MM.1S (cell line): ENCODE measurements at regions not wholly inside any gene's neighbourhood (a gene's known extent, or its start where the extent isn't known, plus 50 kb on each side); places are given as distances from the start of the nearest gene placed in this dataset.

ENCODE experiments used
- DNase-seq: peaks from one replicate; pipeline ENCODE4 v3.0.0-alpha.2; 2015
- H2AFZ ChIP-seq: fragments of 300-600 bp; sonication (generic); 2 replicates; pipeline ENCODE4 v1.6.0; 2016; ENCODE audit warnings: antibody characterized with exemption, low read length
- H3F3A ChIP-seq: fragments of 300-600 bp; sonication (generic); 2 replicates; pipeline ENCODE4 v1.6.1; 2016; ENCODE audit warnings: mild to moderate bottlenecking, antibody characterized with exemption, low read length, moderate library complexity, mixed read lengths; ENCODE audit not compliant: insufficient read depth
- H3K27ac ChIP-seq: fragments of 300-600 bp; sonication (generic); 2 replicates; pipeline ENCODE4 v1.5.1; 2016; ENCODE audit warnings: mild to moderate bottlenecking, low read length
- H3K27me3 ChIP-seq: fragments of 300-600 bp; sonication (generic); replicated peaks from 2 replicates; pipeline ENCODE4 v1.6.0; 2016; ENCODE audit warnings: low read length; ENCODE audit not compliant: insufficient read depth
- H3K36me3 ChIP-seq: fragments of 300-600 bp; sonication (generic); replicated peaks from 2 replicates; pipeline ENCODE4 v1.6.1; 2016; ENCODE audit warnings: mild to moderate bottlenecking, low read length, mixed read lengths; ENCODE audit not compliant: insufficient read depth
- H3K4me1 ChIP-seq: fragments of 300-600 bp; sonication (generic); 2 replicates; pipeline ENCODE4 v1.6.1; 2016; ENCODE audit warnings: low read length, mixed read lengths
- H3K4me2 ChIP-seq: fragments of 300-600 bp; sonication (generic); 2 replicates; pipeline ENCODE4 v1.6.0; 2016; ENCODE audit warnings: low read depth, low read length
- H3K4me3 ChIP-seq: fragments of 300-600 bp; sonication (generic); 2 replicates; pipeline ENCODE4 v1.5.1; 2016; ENCODE audit warnings: low read length, mixed read lengths
- H3K79me2 ChIP-seq: fragments of 300-600 bp; sonication (generic); 2 replicates; pipeline ENCODE4 v1.6.1; 2016; ENCODE audit warnings: mixed run types, low read length, mixed read lengths
- H3K9ac ChIP-seq: fragments of 300-600 bp; sonication (generic); 2 replicates; pipeline ENCODE4 v1.6.1; 2016; ENCODE audit warnings: low read length, mixed read lengths
- H3K9me2 ChIP-seq: fragments of 300-600 bp; sonication (generic); replicated peaks from 2 replicates; pipeline ENCODE4 v1.6.1; 2016; ENCODE audit warnings: mild to moderate bottlenecking, low read length, mixed read lengths; ENCODE audit not compliant: insufficient read depth
- H3K9me3 ChIP-seq: fragments of 300-600 bp; sonication (generic); replicated peaks from 2 replicates; pipeline ENCODE4 v1.6.1; 2016; ENCODE audit warnings: mild to moderate bottlenecking, low read length, mixed read lengths; ENCODE audit not compliant: insufficient read depth
- H4K20me1 ChIP-seq: fragments of 300-600 bp; sonication (generic); 2 replicates; pipeline ENCODE4 v1.6.1; 2016; ENCODE audit warnings: mild to moderate bottlenecking, low read length, moderate library complexity, mixed read lengths; ENCODE audit not compliant: insufficient read depth
- EZH2 ChIP-seq: fragments of 300-600 bp; sonication (generic); optimal IDR thresholded peaks from 2 replicates; pipeline ENCODE3; 2017; ENCODE audit warnings: low read depth, mild to moderate bottlenecking, antibody characterized with exemption, low read length, mixed read lengths
- EZH2phosphoT487 ChIP-seq: fragments of 300-600 bp; sonication (generic); IDR thresholded peaks from 2 replicates; pipeline ENCODE4 v1.6.1; 2018; ENCODE audit warnings: antibody characterized with exemption, low read length
- TF ChIP-seq, protein P1 (sequence below): fragments of 300-600 bp; sonication (generic); IDR thresholded peaks from 2 replicates; pipeline ENCODE4 v1.5.1; 2016; ENCODE audit warnings: antibody characterized with exemption, low read length, mixed read lengths

DNA sequence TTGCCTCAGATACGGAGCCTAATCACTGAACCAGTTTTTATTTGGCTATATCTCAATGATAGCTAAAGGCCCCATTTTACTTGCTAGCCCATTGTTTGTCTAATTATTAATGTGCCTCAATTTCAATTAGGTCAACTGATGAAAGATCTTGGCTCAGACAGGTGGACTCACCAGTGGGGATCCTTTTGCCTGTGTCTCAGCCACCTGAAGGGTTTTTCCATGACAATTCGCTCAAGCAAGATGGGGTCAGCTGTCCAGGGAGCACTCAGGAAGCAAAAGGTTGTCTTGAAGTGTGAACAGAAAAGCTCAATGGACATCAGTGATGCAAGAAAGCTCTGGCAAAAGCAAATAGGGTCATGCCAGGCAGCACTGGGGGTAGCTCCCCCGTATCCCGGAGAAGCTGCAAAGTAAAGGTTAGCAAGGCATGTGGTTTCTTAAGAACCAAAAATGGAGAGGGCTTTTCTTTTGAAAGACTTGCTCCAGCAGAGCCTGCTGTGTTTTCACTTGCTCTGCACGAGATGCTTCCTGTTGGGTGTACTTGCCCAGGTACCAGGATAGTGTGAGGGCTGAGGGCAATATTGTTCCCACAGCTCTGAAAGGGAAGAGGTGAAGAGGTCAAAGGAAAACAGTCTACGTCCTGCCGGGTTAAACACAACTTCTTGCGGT is 541.2 kb upstream of the CDH5 start:
- no peaks in the 10 kb centered on the region for H4K20me1 ChIP-seq
- no peak overlapping the region for H3K9ac ChIP-seq
- no peak for DNase-seq
- no peaks in the 10 kb centered on the region for H3K27me3 ChIP-seq
- H3K27ac ChIP-seq = no peak overlapping the region
- TF ChIP-seq EZH2phosphoT487 (no peak), EZH2 (no peak)
- TF ChIP-seq, protein P1, sequence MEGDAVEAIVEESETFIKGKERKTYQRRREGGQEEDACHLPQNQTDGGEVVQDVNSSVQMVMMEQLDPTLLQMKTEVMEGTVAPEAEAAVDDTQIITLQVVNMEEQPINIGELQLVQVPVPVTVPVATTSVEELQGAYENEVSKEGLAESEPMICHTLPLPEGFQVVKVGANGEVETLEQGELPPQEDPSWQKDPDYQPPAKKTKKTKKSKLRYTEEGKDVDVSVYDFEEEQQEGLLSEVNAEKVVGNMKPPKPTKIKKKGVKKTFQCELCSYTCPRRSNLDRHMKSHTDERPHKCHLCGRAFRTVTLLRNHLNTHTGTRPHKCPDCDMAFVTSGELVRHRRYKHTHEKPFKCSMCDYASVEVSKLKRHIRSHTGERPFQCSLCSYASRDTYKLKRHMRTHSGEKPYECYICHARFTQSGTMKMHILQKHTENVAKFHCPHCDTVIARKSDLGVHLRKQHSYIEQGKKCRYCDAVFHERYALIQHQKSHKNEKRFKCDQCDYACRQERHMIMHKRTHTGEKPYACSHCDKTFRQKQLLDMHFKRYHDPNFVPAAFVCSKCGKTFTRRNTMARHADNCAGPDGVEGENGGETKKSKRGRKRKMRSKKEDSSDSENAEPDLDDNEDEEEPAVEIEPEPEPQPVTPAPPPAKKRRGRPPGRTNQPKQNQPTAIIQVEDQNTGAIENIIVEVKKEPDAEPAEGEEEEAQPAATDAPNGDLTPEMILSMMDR = no peak
- no peak overlapping the region for H2AFZ ChIP-seq
- H3K36me3 ChIP-seq = no peaks in the 10 kb centered on the region
- H3F3A ChIP-seq = no peaks in the 10 kb centered on the region
- no peaks in the 10 kb centered on the region for H3K9me2 ChIP-seq
- no peaks in the 10 kb centered on the region for H3K79me2 ChIP-seq
- no peaks in the 10 kb centered on the region for H3K9me3 ChIP-seq
- no peaks in the 10 kb centered on the region for H3K4me1 ChIP-seq
- H3K4me3 ChIP-seq = no peak overlapping the region
- H3K4me2 ChIP-seq = no peak overlapping the region

DNA sequence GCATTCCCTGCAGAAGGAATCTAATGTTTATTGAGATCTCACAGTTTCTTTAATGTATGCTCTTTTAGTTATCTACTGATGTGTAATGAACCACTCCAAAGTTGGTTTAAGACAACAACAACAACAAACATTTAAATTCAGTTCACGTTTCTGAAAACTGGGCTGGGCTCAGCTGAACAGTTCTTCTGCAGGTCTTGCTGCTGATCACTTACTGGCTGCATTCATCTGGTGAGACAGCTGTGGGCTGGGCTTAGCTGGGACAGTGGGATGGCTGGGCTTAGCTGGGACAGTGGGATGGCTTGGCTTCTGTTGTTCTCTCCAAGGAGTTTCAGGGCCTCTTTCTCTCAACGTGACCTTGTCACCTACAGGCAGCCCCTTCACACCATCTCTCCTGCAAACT is 544.3 kb upstream of the CDH5 start:
- H3F3A ChIP-seq = no peaks in the 10 kb centered on the region
- no peaks in the 10 kb centered on the region for H3K9me2 ChIP-seq
- H3K36me3 ChIP-seq = no peaks in the 10 kb centered on the region
- H3K27me3 ChIP-seq = no peaks in the 10 kb centered on the region
- H3K9me3 ChIP-seq = no peaks in the 10 kb centered on the region
- H4K20me1 ChIP-seq = no peaks in the 10 kb centered on the region
- H3K4me2 ChIP-seq = no peak overlapping the region
- peaks cover 5% of the 10 kb centered on the region; the same call in 1 of the 2 replicates for H3K4me1 ChIP-seq
- no peak for DNase-seq
- H3K27ac ChIP-seq = no peak overlapping the region
- H3K9ac ChIP-seq = no peak overlapping the region
- no peaks in the 10 kb centered on the region for H3K79me2 ChIP-seq
- no peak overlapping the region for H2AFZ ChIP-seq
- no peak overlapping the region for H3K4me3 ChIP-seq
- TF ChIP-seq EZH2 (no peak), EZH2phosphoT487 (no peak)
- TF ChIP-seq, protein P1 = no peak

DNA sequence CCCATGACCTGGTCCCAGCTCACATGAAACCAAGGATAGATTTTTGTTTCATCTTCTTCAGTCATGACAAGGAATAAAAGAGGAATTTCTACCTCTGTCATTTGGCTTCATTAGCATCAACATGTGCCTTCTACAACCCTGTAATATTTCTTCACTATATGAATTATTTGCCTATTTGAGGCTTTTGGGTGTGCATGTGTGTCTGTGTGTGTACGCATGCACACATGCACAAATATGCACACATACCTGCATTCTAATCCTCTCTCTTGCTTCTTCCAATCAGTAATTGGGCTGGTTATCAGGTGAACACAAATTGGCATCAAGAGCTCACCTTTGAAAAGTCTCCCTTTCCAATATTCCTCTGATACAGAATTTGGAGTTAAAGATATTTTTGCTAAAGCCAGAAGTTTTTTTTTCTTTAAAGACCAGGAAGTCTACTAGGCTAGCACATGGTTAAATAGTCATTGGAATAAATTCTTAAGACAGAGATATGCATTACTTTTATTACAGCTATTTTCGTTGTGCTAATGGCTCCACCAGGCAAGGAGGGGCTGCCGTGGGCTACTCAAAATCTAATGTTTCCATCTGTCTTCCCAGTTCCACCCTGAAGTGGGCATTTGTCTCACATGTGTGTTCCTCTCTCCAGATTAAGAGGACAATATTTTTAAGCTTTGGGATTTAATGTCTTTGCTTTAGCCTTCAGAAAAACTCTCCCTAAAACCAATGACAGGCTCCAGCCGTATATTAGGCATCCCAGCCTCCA is 547.2 kb upstream of the CDH5 start:
- H3K4me3 ChIP-seq = no peak overlapping the region

More for the DNA sequence above, 547.2 kb upstream of the CDH5 start:
- H3K4me1 ChIP-seq = peaks cover 12% of the 10 kb centered on the region
- H3K9me3 ChIP-seq = no peaks in the 10 kb centered on the region
- no peak overlapping the region for H3K4me2 ChIP-seq
- H3K27me3 ChIP-seq = no peaks in the 10 kb centered on the region
- no peaks in the 10 kb centered on the region for H3K36me3 ChIP-seq
- no peaks in the 10 kb centered on the region for H3K79me2 ChIP-seq
- H3K9ac ChIP-seq = no peak overlapping the region
- DNase-seq = no peak
- no peaks in the 10 kb centered on the region for H4K20me1 ChIP-seq
- TF ChIP-seq EZH2phosphoT487 (no peak), EZH2 (no peak)
- TF ChIP-seq, protein P1 = no peak
- H2AFZ ChIP-seq = no peak overlapping the region
- H3K9me2 ChIP-seq = no peaks in the 10 kb centered on the region
- no peaks in the 10 kb centered on the region for H3F3A ChIP-seq
- H3K27ac ChIP-seq = no peak overlapping the region
